ENCODE measurements at regions not wholly inside any gene's neighbourhood (a gene's known extent, or its start where the extent isn't known, plus 50 kb on each side); places are given as distances from the start of the nearest gene placed in this dataset.

DNA sequence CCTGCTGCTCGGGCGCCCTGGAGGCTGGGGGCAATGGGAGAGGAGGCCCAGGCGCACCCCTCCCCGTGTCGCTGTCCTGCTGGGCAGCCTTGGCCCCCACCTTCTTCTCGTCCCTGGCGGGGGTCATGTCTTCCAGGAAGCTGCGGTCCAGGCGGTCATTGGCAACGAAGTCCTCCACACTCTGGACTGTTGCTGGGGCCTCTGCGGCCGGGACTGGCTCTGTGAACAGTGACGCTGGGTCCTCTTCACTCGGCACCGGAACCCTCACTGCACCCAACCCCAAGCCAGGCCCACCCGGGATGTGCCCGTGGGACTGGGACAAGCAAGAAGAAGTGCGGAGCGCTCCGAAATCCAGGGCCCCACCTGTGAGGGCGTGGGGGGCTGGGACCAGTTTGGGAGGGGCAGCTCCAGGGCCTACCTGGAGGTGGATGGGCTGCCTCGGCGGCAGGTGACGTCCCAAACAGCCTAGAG, 308.0 kb downstream of the CCDC74A start:
- Histone ChIP-seq H4K8ac (ENCODE audit: extremely low read depth, insufficient read depth, low read length) (no peak overlapping the region), H3K4me1 (replicated peaks in 1 of 4; ENCODE audit: control insufficient read depth in 3 of 4, insufficient read depth in 4 of 4, low read length in 3 of 4) (no peaks in the 10 kb centered on the region), H4K91ac (replicated peaks; ENCODE audit: insufficient read length, low read length) (no peak overlapping the region), H3K27me3 (replicated peaks in 1 of 4; ENCODE audit: control insufficient read depth in 3 of 4, extremely low read depth in 1 of 4, insufficient read depth in 3 of 4, low read length in 3 of 4) (no peaks in the 10 kb centered on the region), H3K23me2 (ENCODE audit: low read depth, low read length) (no peaks in the 10 kb centered on the region), H2BK15ac (ENCODE audit: low read length) (no peak overlapping the region), H3K56ac (replicated peaks; ENCODE audit: insufficient read length, low read depth, low read length) (no peak overlapping the region), H2AFZ (ENCODE audit: low read length) (no peak overlapping the region), H2BK5ac (ENCODE audit: low read depth, low read length) (no peak overlapping the region), H3K18ac (ENCODE audit: extremely low read depth, low read length) (no peak overlapping the region), H3K4me3 (ENCODE audit: extremely low read depth in 1 of 4, insufficient read depth in 2 of 4, low read depth in 3 of 4, low read length in 4 of 4) (no peak overlapping the region), H3K14ac (ENCODE audit: insufficient read length) (no peak overlapping the region), H3K79me2 (ENCODE audit: control insufficient read depth in 1 of 2, insufficient read depth in 2 of 2, low read length in 2 of 2) (no peaks in the 10 kb centered on the region), H2BK120ac (replicated peaks; ENCODE audit: low read depth, low read length) (no peak overlapping the region), H3K4ac (replicated peaks; ENCODE audit: insufficient read length, low read depth, low read length) (no peak overlapping the region), H3K9ac (replicated peaks in 1 of 4; ENCODE audit: extremely low read depth in 1 of 4, low read depth in 3 of 4, low read length in 3 of 4) (no peak overlapping the region), H3K36me3 (ENCODE audit: control insufficient read depth in 2 of 4, insufficient read depth in 4 of 4, low read length in 3 of 4) (no peaks in the 10 kb centered on the region), H3K4me2 (ENCODE audit: insufficient read depth in 1 of 2, low read depth in 2 of 2, low read length in 2 of 2) (no peak overlapping the region), H3K27ac (ENCODE audit: low read depth, low read length) (no peak overlapping the region), H3K79me1 (ENCODE audit: low read depth, low read length) (no peaks in the 10 kb centered on the region), H4K20me1 (replicated peaks in 1 of 2; ENCODE audit: control insufficient read depth in 1 of 2, insufficient read depth in 2 of 2, low read length in 2 of 2) (no peaks in the 10 kb centered on the region), H4K5ac (ENCODE audit: insufficient read length, low read depth, low read length) (no peak overlapping the region), H3K9me3 (ENCODE audit: insufficient read depth in 2 of 2, low read depth in 1 of 2, low read length in 1 of 2) (peaks cover 0 to 16% of the 10 kb centered on the region in 2 experiments; a peak in 2 of 4 replicates), H2AK5ac (ENCODE audit: low read depth, low read length) (no peak overlapping the region), H3K23ac (ENCODE audit: insufficient read length) (no peak overlapping the region), H2BK12ac (ENCODE audit: low read depth, low read length) (no peak overlapping the region), H2BK20ac (ENCODE audit: low read length) (no peak overlapping the region)
- ChIA-PET CTCF (ENCODE audit: partially characterized antibody) (no interaction called here), POLR2A (ENCODE audit: partially characterized antibody) (no interaction called here)
- FAIRE-seq (no peak), DNase-seq (ENCODE audit: low read depth in 1 of 2, low spot score in 2 of 2) (no peak)
- TF ChIP-seq SP1 (IDR thresholded peaks at IDR 0.05; ENCODE audit: low read depth, low read length) (no peak), TEAD4 (IDR thresholded peaks at IDR 0.05; ENCODE audit: low read depth, low read length) (no peak), RXRA (IDR thresholded peaks at IDR 0.05; ENCODE audit: insufficient read depth, low read depth, low read length) (no peak), ZNF274 (IDR thresholded peaks at IDR 0.05; ENCODE audit: borderline replicate concordance, extremely low read depth, low read length) (no peak), JUN (IDR thresholded peaks at IDR 0.05; ENCODE audit: low read depth, low read length) (no peak), PHF8 (conservative IDR thresholded peaks at IDR 0.05; ENCODE audit: low read depth, low read length) (no peak), SP2 (IDR thresholded peaks at IDR 0.05; ENCODE audit: low read length) (no peak), SUZ12 (IDR thresholded peaks at IDR 0.05; ENCODE audit: low read length) (no peak), CBX5 (IDR thresholded peaks at IDR 0.05; ENCODE audit: low read depth, low read length) (no peak), GABPA (IDR thresholded peaks at IDR 0.05; ENCODE audit: borderline replicate concordance, insufficient read depth, low read length) (no peak), HDAC6 (IDR thresholded peaks at IDR 0.05; ENCODE audit: low read depth, low read length) (no peak), JUND (IDR thresholded peaks at IDR 0.05; ENCODE audit: low read length) (no peak), SIN3A (conservative IDR thresholded peaks at IDR 0.05 in 1 of 2, IDR thresholded peaks at IDR 0.05 in 1 of 2; ENCODE audit: low read depth in 1 of 2, low read length in 2 of 2) (no peak)
- TF ChIP-seq, protein P1, sequence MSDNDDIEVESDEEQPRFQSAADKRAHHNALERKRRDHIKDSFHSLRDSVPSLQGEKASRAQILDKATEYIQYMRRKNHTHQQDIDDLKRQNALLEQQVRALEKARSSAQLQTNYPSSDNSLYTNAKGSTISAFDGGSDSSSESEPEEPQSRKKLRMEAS (IDR thresholded peaks at IDR 0.05) = no peak
- WGBS, 2 experiments (ENCODE audit: extremely low coverage in 1 of 2, insufficient coverage in 1 of 2, insufficient read length in 1 of 2, insufficient replicate concordance in 2 of 2, low coverage in 1 of 2, low lambda C conversion rate in 2 of 2, missing lambda C conversion rate in 1 of 2) = 72% methylated on average over 2 of the region's 24 CpGs; no CpG with 5 or more reads in 1 of the 2 experiments
